IPS DF 4.7 (cell line): ENCODE measurements at regions not wholly inside any gene's neighbourhood (a gene's known extent, or its start where the extent isn't known, plus 50 kb on each side); places are given as distances from the start of the nearest gene placed in this dataset.

Experiments used
- DNase-seq: peaks from one replicate; pipeline ENCODE4 v3.0.0-alpha.2; 2013; ENCODE audit warnings: low spot score; ENCODE audit errors: extremely low read depth

DNA sequence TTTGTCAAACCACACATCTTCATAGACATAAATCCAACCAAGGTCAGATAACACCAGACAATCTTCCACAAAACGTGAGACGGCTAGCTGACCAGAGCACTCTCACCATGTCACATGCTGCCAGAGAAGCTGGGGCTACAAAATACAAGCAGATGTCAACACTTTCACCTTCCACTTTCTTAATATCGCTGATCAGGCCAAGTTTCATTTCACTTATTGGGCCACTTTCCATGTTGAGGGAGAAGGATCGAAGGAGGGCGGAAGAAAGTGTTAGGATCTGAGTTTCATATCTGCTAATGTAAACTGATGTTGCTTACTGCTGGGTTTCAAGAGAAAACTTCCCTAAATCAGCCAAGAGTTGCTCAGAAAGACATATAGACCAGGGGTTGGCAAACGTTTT is 177.0 kb upstream of the PRDM1 start:
- DNase-seq: no peak

DNA sequence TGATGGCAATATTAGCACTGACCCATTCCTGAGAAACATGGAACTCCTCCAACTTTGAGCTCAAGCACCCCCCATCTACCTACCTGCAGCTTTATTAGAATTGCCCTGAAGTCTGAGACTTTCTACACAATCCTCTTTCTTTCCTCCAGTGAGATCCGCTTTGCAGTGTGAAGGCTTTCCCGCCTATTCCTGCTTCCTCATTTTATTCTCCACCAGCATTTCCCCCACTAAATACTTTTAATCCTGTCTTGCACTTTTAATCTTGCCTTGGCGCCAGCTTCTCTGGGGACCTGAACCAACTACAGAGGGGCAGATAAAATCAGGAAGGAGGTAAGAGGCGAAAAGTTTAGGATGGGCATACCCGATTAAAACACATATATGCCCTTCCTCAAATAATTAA is 178.1 kb upstream of the PRDM1 start:
- no peak for DNase-seq

DNA sequence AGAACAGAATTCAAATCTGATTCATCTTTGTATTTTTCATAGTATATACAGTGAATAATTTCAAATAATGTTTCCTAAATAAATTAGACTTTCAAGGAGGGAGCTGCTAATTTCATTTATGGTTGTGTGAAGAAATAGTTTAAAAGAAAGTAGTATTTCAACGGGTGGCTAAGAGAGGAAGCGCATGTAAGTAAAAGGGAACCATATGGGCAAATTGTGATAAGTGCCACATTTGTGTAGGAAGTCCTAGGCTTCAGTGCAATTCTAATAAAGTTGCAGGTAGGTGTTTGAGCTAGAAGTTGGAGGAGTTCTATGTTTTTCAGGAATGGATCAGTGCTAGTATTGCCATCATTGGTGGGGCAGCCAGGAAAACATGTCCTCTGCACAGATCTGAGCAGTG is 178.8 kb upstream of the PRDM1 start:
- DNase-seq: no peak

DNA sequence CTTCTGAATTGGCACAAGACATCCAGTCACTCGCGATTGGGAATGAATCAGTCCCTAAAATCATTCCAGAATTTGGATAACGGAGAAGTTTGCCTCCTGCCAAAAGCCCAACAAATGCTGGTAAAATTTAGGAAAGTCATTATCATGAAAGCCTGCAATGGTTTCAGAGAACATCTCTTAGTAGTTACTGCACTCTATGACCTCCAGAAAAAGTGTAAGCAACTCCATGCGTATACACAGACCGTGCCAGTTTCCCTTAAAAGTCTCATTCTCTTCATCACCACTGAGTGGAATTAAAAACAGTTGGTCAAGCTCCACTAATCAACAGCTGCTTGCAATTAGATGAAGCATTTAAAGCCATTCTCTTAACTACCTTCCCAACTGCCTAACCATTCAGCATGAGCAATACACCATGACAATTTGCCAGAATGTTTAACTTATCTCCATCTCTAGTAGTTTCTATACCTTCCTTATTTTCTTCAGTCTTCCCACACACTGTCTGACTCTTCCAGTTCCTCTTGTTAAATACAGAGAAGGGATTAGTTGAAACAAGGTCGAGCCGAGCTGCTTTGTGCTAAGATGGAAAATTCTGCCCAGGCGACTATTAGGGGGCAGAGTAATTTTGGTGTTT is 183.6 kb upstream of the PRDM1 start:
- DNase-seq: no peak

DNA sequence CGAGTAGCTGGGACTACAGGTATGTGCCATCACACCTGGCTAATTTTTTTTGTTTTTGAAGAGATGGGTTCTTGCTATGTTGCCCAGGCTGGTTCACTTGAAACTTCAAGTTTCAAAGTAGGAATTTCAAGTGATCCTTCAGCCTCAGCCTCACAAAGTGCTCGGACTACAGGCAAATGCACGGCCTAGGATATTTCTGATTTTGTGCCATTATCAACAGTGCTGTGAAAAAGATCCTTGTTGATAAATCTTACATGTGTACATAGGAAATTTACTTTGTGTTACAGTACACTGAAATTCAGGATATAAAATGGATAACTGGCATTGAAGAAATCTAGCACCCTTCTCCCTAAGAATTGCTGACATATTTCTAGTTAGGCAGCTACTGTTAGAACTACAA is 184.6 kb upstream of the PRDM1 start:
- DNase-seq: no peak

DNA sequence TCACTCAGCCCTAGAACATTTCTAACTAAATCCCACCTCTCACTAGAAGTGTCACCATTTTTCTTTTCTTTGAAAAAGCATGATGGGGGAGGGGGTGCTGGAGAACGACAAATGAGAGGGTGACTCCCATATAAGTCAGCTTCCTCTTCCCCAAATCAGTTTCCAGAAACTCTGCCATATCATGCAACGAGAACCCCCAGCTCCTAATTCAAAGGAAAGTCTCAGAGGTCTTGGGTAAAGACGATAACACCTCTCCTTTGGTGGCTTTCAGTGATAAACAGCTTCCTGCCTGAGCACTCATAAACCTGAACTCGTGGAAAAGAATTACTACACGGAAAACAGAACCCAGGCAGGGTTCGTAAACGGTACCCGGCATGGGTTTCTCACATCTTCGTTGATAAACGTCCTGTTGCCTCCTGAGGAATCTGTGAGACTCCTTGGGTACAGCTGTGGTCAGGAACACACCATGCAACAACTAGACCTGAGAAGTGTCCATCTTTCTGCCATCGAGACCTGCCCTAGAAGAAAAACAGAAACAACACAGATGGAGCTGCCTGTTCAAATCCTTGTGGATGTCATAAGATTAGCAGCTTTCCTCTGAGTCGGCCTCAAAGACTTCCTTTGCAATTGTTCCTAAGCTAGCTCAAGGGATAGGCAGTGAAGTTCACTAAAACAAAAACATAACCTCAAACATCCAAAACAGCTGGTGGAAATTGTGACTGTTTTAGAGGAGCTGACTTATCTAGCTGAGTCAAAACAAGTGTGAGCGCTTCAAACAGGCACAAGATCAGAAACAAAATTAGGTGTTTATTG is 185.8 kb upstream of the PRDM1 start:
- no peak for DNase-seq

DNA sequence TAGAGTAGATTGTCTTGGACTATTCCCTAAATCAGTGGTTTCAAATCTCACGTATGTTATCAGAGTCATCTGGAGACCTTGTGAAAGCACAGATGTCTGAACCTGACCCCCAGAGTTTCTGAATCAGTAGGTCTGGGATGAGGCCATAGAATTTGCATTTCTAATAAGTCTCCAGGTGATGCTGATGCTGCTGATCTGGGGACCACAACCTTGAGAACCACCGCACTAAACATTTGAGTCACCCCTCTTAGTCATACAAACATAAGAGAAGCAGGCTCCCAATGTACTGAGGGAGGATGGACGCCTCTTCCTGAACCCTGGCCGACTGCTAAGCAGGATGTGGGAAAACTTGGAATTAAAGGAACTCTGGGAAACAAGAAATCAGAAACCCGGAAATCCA is 187.8 kb upstream of the PRDM1 start:
- no peak for DNase-seq

DNA sequence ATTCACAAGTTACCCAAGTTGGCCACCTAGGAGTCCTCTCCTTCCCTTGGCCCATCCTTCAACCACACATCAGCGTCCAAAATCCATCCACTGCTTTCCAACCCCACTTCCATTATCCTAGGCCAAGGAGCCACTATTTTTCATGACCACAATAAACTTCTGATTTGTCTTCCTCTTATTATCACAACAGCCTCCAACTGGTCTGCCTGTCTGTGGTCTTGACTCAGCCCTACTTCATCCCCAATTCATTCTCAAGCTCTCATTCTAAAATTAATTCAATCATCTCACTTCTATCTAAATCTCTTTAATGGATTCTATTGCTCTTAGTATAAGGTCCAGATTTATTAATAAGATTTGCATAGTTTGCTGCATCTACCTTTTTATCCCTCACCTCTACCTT is 189.0 kb upstream of the PRDM1 start:
- no peak for DNase-seq

DNA sequence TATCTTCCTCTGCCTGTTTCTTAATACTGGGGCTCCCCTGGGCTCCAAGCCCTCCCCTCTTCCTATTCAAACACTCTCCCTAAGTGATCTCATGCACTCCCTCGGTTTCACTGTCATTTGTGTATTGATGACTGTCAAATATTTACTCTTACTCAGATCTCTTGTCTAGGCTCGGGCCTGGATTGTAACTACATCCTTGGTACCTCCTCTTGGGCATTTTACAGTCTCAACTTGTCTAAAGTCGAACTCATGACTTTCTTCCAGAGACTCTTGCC is 189.4 kb upstream of the PRDM1 start:
- DNase-seq: no peak

DNA sequence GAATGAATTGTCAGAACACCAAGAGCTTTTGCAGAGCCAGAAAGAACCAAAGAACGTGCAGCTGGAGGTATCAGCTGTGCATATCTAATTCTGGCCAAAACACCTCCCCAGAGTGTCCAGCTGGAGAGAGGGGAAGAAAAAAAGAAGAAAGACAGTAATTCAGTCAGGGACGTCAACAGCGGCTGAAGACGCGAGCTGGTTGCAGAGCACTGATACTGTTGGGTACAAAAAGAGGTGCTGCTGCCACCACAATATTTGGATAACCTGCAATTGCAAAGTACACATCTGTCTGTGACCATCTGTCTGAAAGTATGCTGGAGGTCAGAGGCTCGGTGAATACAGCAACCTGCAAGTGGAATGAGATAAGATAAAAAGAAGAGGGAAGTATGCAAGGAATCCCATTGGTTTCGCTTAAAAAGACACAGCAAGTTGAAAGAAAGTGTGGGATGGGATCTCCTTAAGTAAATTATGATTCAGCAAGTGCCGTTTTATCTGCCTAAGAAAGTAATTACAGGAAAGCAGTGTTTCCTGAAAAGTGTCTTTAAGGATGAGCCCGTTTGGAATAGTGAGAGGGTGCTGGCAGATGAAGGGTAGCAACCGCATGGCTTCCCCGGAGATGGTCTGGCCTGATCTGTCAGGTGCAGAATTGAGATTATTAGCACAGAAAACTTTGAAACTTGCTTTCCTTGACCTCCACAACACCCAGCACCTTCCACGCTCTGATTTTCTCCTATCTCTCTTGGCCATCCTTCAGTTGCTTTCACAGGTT is 189.9 kb upstream of the PRDM1 start:
- DNase-seq: no peak

DNA sequence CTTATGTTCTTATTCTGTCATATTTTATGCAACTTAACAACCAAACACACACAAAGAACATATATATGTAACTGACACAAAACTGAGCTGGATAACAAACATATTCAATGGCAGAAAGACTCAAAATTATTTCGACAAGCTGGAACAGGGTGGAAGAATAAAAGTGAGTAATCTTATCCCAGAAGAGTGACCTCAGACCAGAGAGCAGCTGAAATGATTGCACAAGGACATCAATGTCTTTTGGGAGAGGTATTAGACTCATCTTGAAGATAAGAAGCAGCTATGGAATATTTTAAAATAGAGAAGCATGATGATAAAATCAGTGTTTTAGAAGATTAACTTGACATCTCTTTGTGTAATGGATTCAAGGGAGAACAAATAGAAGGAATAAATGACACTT is 191.6 kb upstream of the PRDM1 start:
- DNase-seq: no peak

DNA sequence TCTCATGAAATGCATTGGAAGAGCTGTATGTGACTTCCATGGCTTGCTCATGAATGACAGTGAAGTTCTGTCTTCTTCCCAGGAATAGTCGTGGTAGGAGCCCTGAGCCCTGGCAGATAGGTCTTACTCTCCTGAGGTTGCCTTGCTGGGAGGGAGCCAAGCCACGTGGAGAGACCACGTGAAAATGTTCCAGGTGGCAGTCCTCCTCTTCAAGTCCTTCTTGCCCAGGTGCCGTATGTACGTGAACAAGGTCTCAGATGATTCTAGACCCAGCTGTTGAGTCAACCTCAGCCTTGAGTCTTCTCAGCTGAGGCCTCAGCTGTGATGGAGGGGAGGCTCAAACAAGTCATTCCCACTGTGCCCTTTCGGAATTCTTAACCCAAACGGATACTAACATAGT is 192.4 kb upstream of the PRDM1 start:
- DNase-seq: no peak

DNA sequence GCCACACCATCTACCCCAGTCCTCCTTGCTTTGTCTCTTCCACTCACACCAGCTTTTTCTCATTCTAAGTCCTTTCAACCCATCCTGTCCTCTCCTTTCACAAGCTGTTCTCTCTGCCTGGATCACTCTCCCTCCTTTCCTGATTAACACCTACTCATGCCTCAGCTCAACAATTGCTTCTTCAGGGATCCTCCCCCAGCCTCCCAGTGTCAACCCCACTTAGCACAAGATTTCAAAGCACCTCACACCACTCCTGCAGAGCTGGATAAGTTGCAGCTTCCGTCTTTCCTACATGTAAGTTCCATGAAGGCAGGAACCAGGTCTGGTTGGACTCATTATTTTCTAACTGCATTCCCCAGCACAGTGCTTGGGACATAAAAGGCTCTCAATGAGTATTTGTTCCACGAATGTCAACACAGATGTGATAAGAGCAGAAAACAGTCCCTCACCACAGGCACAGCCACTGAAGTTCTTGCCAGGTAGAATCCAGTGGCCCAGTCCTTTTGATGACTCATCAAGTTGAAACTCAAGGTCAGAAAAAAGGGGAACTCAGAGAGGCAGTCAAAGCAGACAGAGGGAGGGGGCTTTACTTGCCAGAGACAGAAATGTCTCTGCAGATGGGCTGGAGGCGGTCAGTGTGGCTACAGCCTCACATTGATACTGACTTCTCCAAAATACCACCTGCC is 193.4 kb upstream of the PRDM1 start:
- no peak for DNase-seq

DNA sequence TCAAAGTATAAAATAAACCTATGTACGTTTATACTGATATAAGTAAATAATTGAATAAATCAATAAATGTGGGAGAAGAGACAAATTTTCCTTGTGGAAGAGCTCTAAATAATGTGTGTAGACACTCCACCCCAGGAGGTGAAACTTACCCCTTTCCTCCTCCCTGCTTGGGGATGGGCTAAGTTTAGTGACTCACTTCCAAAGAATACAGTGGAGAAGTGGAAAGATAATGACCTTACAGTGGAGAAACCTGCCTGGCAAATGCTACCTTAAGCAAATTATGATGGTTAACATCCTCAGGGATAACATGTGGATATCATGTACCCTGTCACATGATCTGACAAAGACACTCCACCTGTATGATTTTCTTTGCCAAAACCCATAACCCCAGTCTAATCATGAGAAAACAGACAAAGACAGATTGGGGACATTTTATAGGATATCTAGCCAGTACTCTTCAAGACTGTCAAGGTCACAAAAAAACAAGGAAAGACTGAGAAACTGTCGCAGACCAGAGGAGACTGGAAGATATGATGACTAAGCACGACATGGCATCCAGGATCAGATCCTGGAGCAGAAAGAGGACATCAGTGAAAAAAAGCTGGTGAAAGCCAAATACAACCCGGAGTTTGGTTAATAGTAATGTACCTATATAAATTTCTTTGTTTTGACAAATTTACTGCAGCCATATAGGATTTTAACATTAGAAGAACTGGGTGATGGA is 195.5 kb upstream of the PRDM1 start:
- DNase-seq: no peak

DNA sequence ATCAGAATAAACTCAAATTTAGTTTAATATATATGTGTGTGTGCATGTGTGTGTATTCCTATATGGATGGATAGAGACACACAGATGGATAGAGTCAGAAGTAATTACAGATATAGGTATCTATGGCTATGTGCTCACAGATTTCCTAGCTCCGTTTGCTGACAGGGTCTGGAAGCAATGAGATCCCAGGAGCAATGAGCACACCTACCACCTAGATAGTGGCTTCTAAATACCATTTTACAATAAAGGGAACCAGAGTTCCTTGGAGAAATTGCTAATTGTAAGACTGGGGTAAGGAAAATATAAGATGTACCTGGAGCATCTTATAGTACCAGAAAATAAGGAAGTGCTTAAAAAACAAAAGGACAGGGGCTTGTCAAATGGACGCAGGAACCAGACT is 196.2 kb upstream of the PRDM1 start:
- DNase-seq: no peak

DNA sequence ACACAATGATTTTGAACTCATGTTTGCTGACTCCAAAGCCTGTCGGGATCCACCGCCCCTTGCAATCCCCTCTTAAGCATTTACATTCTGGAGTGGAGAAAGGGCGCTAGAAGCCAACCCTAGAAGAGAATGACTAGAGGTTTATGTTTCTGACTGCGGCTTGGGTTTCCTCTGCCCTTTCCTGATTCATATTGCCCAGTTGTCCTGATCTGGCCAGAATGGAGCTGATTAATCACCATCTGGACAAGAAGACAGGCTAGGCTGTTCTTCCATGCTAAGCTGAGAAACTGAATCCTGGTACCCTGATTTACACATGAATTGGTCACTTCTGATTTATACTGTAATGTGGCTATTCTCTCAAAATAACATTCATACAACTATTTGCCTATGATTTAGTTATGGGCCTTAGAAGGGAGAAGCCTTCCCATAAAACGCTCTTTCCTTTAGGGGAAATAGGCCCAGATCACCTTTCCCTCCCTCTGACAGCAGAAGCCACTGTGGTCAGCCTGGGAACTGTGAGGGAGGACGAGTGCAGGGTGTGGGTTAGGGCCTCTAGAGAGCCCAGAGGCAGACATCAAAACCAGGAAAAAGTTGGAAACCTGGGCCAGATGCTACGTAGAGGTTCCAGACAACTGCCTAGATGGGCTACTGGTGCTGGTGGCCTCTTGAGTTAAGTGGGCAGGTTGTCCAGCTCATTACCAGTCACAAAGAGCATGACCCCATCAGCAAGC is 199.2 kb upstream of the PRDM1 start:
- DNase-seq: no peak

DNA sequence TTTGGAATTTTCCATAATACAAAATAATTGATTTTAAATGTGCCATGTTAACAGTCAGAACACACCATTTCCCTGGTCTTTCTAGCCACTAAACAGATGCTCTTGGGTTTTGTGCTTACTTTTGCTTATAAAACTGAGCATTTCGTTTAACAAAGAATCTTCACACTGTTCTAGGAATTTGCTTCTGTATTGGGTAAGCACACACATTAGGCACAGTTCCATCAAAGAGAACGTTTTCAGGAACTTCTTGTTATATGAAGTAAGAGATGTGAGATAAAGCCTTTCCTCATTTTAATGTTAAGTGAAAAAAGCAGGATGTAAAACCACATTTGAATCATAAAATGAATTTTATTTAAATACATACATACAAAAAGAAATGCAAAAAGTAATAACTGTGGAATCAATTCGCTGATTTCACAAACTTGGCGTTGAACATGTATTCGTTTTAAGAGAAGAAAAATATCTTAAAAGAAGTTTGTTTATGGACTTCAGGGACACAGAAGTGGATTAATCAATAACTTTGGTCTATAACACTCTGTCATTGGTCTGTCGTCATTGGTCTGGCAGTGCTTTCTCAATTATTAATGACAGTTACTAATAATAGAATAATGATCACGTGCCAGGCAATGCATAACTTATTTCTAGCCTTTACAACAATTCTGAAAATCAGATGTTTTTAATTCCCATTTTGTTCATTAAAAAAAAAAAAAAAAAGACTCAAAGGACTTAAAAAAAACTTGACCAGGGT is 199.9 kb upstream of the PRDM1 start:
- DNase-seq: no peak

DNA sequence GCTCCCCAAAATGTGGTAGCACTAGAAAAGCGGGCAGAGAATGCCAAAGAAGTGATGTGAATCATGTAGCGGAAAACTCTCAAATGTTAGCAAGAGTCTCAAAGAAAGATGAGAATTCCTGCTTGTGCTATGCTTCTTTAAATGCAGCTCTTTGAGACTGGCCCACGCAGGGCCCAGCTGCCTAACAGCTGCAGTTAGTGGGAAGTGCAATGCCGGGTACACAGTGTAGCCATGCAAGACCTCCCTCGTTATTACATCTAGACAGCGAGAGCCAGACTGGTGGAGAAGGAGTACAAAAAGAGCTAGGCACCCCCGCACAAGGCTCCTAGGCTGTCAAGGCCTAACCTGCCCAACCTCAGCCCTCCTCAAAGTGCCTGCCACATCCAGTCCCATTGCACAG is 201.7 kb upstream of the PRDM1 start:
- DNase-seq: no peak

DNA sequence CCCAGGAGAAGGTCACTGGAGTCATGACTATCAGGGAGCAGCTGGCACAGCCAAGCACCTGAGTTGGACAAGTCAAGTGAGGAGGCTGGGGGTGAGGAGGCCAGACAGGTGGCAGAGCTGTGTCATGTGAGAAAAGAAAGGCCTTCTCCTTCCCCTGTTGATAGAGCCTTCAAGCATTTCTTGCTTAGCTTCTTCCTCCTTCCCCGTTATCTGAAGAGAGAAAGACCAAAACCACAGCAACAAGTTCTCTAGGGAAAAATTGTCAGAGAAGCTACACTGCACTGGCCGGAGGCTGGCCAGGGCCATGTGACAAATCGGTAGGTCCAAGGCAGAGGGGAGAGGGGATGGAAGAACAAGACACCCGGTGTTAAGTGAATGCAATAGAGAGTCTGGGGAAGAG is 202.1 kb upstream of the PRDM1 start:
- DNase-seq: no peak

DNA sequence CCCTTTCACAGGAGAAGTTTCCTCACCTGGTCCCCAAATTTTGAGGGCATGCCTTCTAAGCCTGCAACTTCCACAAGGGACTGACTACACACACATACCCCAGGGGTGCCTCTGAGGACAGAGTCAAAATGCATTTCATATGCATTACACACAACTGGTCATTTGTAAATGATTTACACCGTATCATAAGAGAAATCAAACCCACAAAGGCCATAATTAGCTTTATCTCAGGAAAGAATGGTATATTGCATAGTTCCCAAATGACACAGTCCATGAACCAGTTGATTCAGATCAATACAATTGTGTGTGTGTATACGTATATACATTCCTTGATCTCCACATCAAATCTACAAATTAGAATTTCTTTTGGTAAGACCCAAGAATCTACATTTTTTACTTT is 203.3 kb upstream of the PRDM1 start:
- no peak for DNase-seq
